HG03442 (cell line): ENCODE measurements at regions not wholly inside any gene's neighbourhood (a gene's known extent, or its start where the extent isn't known, plus 50 kb on each side); places are given as distances from the start of the nearest gene placed in this dataset.
"Not testable (repeated sequence)": the region's sequence is repeated elsewhere in the genome, so short reads cannot be mapped to it uniquely, and the experiment has no call there.

Experiments used
- ATAC-seq: cut with Tn5 transposase; IDR thresholded peaks from one replicate; pipeline ENCODE4 v1.9.1; 2021; ENCODE audit warnings: mild to moderate bottlenecking, moderate library complexity; ENCODE audit not compliant: unreplicated experiment

DNA sequence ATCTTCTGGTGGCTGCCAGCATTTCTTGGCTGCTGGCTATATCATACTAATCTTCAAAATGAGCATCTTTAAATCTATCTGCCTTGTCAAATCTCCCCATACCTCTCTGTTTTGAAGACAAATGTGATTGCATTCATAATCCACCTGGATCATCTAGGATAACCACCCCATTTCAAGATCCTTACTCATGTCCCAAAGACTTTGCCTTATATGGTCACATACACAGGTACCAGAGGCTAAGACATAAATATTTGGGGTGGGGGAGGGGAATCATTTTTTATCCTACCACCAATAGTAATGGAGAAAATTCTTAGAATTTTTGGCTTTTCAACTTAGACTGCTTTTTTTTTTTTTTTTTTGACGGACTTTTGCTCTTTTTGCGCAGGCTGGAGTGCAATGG is 970.8 kb downstream of the PLOD2 start:
- ATAC-seq: no peak

DNA sequence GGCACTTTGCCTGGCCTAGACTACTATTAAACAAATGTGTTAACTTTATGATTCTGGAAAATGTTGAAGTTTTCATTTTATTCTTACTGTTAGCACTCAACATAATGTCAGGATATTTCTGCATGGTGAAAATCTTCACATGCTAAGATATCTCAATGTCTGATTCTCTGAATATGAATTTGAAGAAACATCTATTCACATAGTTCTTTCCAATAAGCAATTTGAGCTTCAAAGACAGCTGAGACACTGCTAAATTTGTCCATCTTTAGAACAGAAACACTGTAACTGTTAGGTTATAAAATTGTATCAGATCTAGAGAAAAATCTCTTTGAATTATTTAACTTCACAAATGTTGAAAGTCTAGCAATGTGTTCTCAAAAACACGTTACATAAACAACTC is 970.2 kb downstream of the PLOD2 start:
- ATAC-seq: no peak

DNA sequence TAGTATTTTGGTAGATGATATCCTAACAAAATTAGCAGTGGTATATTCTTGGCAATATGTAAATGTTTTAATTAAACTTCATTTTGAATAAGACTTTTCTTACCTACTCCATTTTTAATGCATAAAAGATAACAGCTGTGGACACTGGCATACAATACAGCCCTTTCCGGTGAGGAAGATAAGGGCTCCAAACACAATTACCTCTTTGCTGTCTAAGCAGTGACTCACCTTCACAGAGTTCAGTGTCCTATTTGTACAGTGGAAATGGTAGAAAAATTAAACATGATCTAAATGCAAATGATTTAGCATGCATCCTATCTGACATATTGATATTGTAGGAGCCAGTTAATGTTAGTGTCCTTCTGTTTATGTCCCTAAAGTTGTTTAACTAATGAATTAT is 969.4 kb downstream of the PLOD2 start:
- no peak for ATAC-seq

GRCh38 chr3:145197051-145197820 is 963.7 kb downstream of the PLOD2 start:
- no peak for ATAC-seq

DNA sequence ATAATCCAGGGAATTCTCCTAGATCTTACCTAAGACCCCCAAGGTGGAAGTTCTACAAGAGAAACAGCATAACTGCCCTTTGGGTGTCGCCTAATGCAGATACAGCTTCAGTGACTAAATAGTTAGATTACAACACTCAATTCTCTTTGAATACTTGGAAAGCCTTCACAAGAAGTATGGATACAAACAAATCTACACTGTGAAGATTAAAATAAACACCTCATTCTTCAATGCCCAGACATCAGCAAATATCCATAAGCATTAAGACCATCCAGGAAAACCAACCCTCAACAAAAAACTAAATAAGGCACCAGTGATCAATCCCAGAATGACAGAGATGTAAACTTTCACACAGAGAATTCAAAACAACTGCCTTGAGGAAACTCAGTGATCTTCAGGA is 963.2 kb downstream of the PLOD2 start:
- ATAC-seq: no peak

DNA sequence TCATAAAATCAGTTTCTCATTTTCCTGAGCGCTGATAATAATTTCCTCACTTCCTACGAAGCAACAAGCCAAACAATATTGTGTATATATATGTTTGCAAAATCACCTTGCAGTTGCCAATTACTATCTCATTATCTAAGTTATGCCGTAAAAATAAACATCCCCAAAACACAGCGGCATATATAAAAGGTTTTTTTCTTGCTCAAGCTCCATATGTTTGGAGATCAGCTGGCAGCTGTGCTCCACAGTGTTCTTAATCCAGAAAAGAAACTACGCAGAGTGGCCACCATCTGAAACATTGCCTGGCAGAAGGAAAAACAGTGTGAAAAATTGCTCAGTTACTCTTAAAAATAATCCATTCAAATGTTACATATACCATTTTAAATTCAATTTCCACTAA is 951.4 kb downstream of the PLOD2 start:
- no peak for ATAC-seq

GRCh38 chr3:145219355-145220235 is 941.4 kb downstream of the PLOD2 start:
- ATAC-seq: no peak

- no peak for ATAC-seq
Measured at GRCh38 chr3:145224886-145225285, 936.1 kb downstream of the PLOD2 start.

DNA sequence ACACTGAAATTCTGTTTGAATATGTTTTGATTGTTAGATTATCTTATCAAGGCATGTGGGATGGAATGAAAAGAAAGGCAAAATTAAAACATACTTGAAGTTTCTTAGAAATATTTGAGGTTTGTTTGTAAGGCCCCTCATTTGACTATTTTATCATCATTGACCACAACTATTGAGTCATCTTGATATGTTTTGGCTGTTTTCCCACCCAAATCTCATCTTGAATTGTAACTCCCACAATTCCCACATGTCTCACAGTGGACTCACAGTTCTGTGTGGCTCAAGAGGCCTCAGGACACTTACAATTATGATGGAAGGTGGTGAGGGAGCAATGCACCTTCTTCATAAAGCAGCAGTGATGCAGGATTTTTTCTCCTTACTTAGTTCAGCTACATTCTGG is 917.1 kb downstream of the PLOD2 start:
- no peak for ATAC-seq

GRCh38 chr3:145244327-145244726 is 916.7 kb downstream of the PLOD2 start:
- ATAC-seq: no peak

- ATAC-seq: no peak
Measured at GRCh38 chr3:145246291-145246690, 914.7 kb downstream of the PLOD2 start.

- no peak for ATAC-seq
Measured at GRCh38 chr3:145248928-145249327, 912.1 kb downstream of the PLOD2 start.

DNA sequence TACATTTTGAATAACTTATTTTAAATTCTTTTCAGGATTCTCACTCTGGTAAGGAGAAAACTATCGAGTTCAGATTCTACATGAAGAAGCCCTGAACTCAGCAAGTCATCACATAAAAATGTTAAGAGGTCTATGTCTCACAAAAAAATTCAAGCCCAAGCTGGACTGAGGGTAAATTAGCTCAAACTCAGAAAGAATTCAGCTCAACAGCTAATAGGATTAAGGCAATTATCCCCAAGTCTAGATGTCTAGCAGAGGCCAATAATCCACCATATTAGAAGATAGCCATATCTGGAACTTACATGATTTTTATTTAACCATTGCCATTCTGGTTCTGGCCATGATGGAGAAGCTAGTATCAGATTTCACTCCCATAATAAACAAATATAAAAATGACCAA is 909.7 kb downstream of the PLOD2 start:
- ATAC-seq: no peak

DNA sequence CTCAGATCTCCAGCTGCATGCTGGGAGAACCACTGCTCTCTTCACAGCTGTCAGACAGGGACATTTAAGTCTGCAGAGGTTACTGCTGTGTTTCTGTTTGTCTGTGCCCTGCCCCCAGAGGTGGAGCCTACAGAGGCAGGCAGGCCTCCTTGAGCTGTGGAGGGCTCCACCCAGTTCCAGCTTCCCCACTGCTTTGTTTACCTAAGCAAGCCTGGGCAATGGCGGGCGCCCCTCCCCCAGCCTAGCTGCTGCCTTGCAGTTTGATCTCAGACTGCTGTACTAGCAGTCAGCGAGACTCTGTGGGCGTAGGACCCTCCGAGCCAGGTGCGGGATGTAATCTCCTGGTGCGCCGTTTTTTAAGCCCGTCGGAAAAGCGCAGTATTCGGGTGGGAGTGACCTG is 903.0 kb downstream of the PLOD2 start:
- not testable (repeated sequence) for ATAC-seq

- no peak for ATAC-seq
Measured at GRCh38 chr3:145259166-145259880, 901.7 kb downstream of the PLOD2 start.

- ATAC-seq: not testable (repeated sequence)
Measured at GRCh38 chr3:145263458-145263857, 897.5 kb downstream of the PLOD2 start.

- no peak for ATAC-seq
Measured at GRCh38 chr3:145266368-145266767, 894.6 kb downstream of the PLOD2 start.

DNA sequence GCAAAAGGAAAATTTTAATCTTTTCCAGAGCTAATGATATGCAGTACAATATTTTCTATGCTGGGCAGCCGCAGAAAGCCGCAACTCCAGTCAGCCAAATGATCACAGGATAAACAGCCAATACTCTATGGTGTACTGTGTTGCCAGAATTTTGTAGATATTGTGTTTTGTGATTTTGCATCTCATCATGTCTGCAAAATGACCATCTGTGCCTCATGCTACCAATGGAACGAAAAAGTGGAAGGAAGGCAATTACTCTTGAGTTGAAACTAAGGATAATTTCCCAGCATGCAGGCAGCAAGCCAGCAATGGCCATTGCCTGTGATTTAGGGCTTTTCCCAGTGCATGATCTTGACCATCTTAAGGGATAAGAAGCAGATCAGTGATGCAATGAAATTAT is 891.9 kb downstream of the PLOD2 start:
- no peak for ATAC-seq

GRCh38 chr3:145272684-145273083 is 888.3 kb downstream of the PLOD2 start:
- ATAC-seq: no peak

DNA sequence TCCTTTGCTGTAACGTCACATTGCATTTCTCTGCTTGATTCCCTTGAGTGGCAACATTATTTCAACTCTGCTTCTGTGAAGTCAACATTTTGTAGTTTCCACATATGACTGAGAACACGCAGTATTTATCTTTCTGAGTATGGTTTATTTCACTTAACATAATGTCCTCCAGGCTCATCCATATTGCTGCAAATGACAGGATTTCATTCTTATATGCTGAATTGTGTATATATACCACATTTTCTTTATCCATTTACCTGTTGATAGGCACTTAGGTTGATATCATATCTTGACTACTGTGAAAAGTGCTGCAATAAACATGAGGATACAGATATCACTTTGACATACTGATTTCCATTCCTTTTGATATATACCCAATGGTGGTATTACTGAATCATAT is 878.5 kb downstream of the PLOD2 start:
- ATAC-seq: no peak

DNA sequence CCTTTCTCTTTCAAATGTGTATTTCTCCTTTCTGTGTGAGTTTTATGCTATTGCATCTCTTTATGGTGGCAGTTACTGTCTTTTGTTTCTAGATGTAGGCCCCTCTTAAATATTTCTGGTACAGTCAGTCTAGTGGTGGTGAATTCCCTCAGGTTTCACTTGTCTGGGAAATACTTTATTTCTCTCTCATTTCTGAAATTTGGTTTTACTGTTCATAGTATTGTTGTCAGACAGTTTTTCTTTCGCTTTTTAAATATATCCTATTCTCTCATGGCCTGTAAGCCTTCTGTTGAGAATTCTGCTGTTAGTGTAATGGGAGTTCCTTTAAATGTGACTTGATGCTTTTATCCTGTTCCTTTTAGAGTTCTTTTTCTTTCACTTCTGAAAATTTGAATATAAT is 874.0 kb downstream of the PLOD2 start:
- ATAC-seq: peak; percentile 78

GRCh38 chr3:145290010-145290409 is 871.0 kb downstream of the PLOD2 start:
- no peak for ATAC-seq
